ENCODE measurements at regions not wholly inside any gene's neighbourhood (a gene's known extent, or its start where the extent isn't known, plus 50 kb on each side); places are given as distances from the start of the nearest gene placed in this dataset.
A peak's percentile ranks its signal among the peaks of the same experiment; 100 is the strongest.

- Histone ChIP-seq H3K27ac (ENCODE audit: control insufficient read depth, insufficient read depth, low read length) (no peak overlapping the region), H3K79me2 (ENCODE audit: control insufficient read depth, insufficient read depth, low read length) (no peaks in the 10 kb centered on the region), H3K27me3 (ENCODE audit: control insufficient read depth, extremely low read depth, insufficient read depth, low read length) (no peaks in the 10 kb centered on the region), H2AFZ (ENCODE audit: control insufficient read depth, low read length) (no peak overlapping the region), H3K36me3 (ENCODE audit: control insufficient read depth in 2 of 2, extremely low read depth in 1 of 2, insufficient read depth in 2 of 2, low read length in 2 of 2) (no peaks in the 10 kb centered on the region), H3K4me1 (ENCODE audit: control insufficient read depth, extremely low read depth, insufficient read depth, low read length) (peaks cover 13% of the 10 kb centered on the region), H3K9me3 (ENCODE audit: control insufficient read depth, low read depth, low read length) (no peaks in the 10 kb centered on the region), H3K9ac (ENCODE audit: control insufficient read depth, extremely low read depth, insufficient read depth, low read length) (no peak overlapping the region), H3K4me3 (ENCODE audit: control insufficient read depth in 2 of 3, extremely low read depth in 1 of 3, insufficient read depth in 2 of 3, low read depth in 1 of 3, low read length in 3 of 3) (no peak overlapping the region), H4K20me1 (ENCODE audit: control insufficient read depth, extremely low read depth, insufficient read depth, low read length) (no peaks in the 10 kb centered on the region), H3K4me2 (ENCODE audit: control insufficient read depth, extremely low read depth, insufficient read depth, low read depth, low read length) (no peak overlapping the region), H3K9me1 (ENCODE audit: control insufficient read depth, extremely low read depth, insufficient read depth, low read length) (no peaks in the 10 kb centered on the region)
- dilution Hi-C loops (cut with MboI; ENCODE audit: extremely low pct_ligation_motif_present, low sequenced_read_pairs): no loop called here
- TF ChIP-seq CTCF (optimal IDR thresholded peaks at IDR 0.05 in 1 of 3, IDR thresholded peaks at IDR 0.05 in 1 of 3, conservative IDR thresholded peaks at IDR 0.05 in 1 of 3; ENCODE audit: extremely low read depth in 1 of 3, insufficient read depth in 2 of 3, low read length in 3 of 3) (no peak), EZH2 (IDR thresholded peaks at IDR 0.05; ENCODE audit: low read length) (no peak)
- DNase-seq (ENCODE audit: low read depth, low spot score) (no peak), FAIRE-seq (no peak)
Observed at GRCh38 chr3:31002730-31003129, 108.3 kb upstream of the GADL1 start.

- no peak overlapping the region for H3K9ac ChIP-seq (ENCODE audit: control insufficient read depth, extremely low read depth, insufficient read depth, low read length)
- H3K4me1 ChIP-seq (ENCODE audit: control insufficient read depth, extremely low read depth, insufficient read depth, low read length): peaks cover 21% of the 10 kb centered on the region
- H3K79me2 ChIP-seq (ENCODE audit: control insufficient read depth, insufficient read depth, low read length): no peaks in the 10 kb centered on the region
- FAIRE-seq (peak; percentile 73), DNase-seq (ENCODE audit: low read depth, low spot score) (peak; percentile 50)
- H3K9me3 ChIP-seq (ENCODE audit: control insufficient read depth, low read depth, low read length): no peaks in the 10 kb centered on the region
- dilution Hi-C loops (cut with MboI; ENCODE audit: extremely low pct_ligation_motif_present, low sequenced_read_pairs): no loop called here
- no peaks in the 10 kb centered on the region for H3K27me3 ChIP-seq (ENCODE audit: control insufficient read depth, extremely low read depth, insufficient read depth, low read length)
- TF ChIP-seq EZH2 (IDR thresholded peaks at IDR 0.05; ENCODE audit: low read length): no peak
- TF ChIP-seq CTCF (optimal IDR thresholded peaks at IDR 0.05 in 1 of 3, IDR thresholded peaks at IDR 0.05 in 1 of 3, conservative IDR thresholded peaks at IDR 0.05 in 1 of 3; ENCODE audit: extremely low read depth in 1 of 3, insufficient read depth in 2 of 3, low read length in 3 of 3): no peak
- no peak overlapping the region for H3K27ac ChIP-seq (ENCODE audit: control insufficient read depth, insufficient read depth, low read length)
- no peaks in the 10 kb centered on the region for H3K36me3 ChIP-seq (ENCODE audit: control insufficient read depth in 2 of 2, extremely low read depth in 1 of 2, insufficient read depth in 2 of 2, low read length in 2 of 2)
- H2AFZ ChIP-seq (ENCODE audit: control insufficient read depth, low read length): no peak overlapping the region
- H3K9me1 ChIP-seq (ENCODE audit: control insufficient read depth, extremely low read depth, insufficient read depth, low read length): no peaks in the 10 kb centered on the region
- no peak overlapping the region for H3K4me2 ChIP-seq (ENCODE audit: control insufficient read depth, extremely low read depth, insufficient read depth, low read depth, low read length)
- H4K20me1 ChIP-seq (ENCODE audit: control insufficient read depth, extremely low read depth, insufficient read depth, low read length): no peaks in the 10 kb centered on the region
- H3K4me3 ChIP-seq (ENCODE audit: control insufficient read depth in 2 of 3, extremely low read depth in 1 of 3, insufficient read depth in 2 of 3, low read depth in 1 of 3, low read length in 3 of 3): no peak overlapping the region
Observed at GRCh38 chr3:31004025-31004678, 109.7 kb upstream of the GADL1 start.

Measured in keratinocyte (primary cell).